Fibroblast of lung (primary cell): ENCODE measurements at regions not wholly inside any gene's neighbourhood (a gene's known extent, or its start where the extent isn't known, plus 50 kb on each side); places are given as distances from the start of the nearest gene placed in this dataset.

Experiments used
- DNase-seq, 2 donors: peaks; one replicate each; pipeline versions ENCODE4 v3.0.0 to v3.0.0-alpha.2; 2010; ENCODE audit warnings: low read depth in 2 of 2
- H2AFZ ChIP-seq: 2 replicates; pipeline ENCODE4 v1.5.1; 2012; ENCODE audit warnings: low read length, control low read depth, inconsistent platforms
- H3K27ac ChIP-seq: 2 replicates; pipeline ENCODE4 v1.5.1; 2011; ENCODE audit warnings: low read length, control low read depth; ENCODE audit not compliant: insufficient read depth
- H3K27me3 ChIP-seq: 2 replicates; pipeline ENCODE4 v1.5.1; 2011; ENCODE audit warnings: mild to moderate bottlenecking, low read length; ENCODE audit not compliant: control insufficient read depth, insufficient read depth
- H3K36me3 ChIP-seq: 2 replicates; pipeline ENCODE4 v1.5.1; 2011; ENCODE audit warnings: low read length; ENCODE audit not compliant: control insufficient read depth, insufficient read depth
- H3K4me1 ChIP-seq: 2 replicates; pipeline ENCODE4 v1.5.1; 2011; ENCODE audit warnings: low read length; ENCODE audit not compliant: control insufficient read depth, insufficient read depth; ENCODE audit errors: extremely low read depth
- H3K4me2 ChIP-seq: 2 replicates; pipeline ENCODE4 v1.5.1; 2011; ENCODE audit warnings: low read length, control low read depth; ENCODE audit not compliant: insufficient read depth; ENCODE audit errors: extremely low read depth
- H3K4me3 ChIP-seq, 4 experiments: fragments of 200-600 bp in 1 of 4; sonication (generic) in 1 of 4; replicated peaks in 1 of 4; 2 replicates each; pipeline ENCODE4 v1.5.1; 2011 to 2016; ENCODE audit warnings: low read length in 4 of 4, low read depth in 3 of 4, mild to moderate bottlenecking in 3 of 4, control low read depth in 2 of 4, inconsistent platforms in 1 of 4, mixed read lengths in 1 of 4; ENCODE audit not compliant: insufficient read depth in 1 of 4; ENCODE audit errors: control extremely low read depth in 1 of 4
- H3K79me2 ChIP-seq: 2 replicates; pipeline ENCODE4 v1.5.1; 2012; ENCODE audit warnings: mild to moderate bottlenecking, low read length, inconsistent platforms; ENCODE audit not compliant: control insufficient read depth, insufficient read depth
- H3K9ac ChIP-seq: 2 replicates; pipeline ENCODE4 v1.5.1; 2011; ENCODE audit warnings: mild to moderate bottlenecking, low read length, control low read depth; ENCODE audit not compliant: insufficient read depth
- H3K9me3 ChIP-seq: 2 replicates; pipeline ENCODE4 v1.5.1; 2012; ENCODE audit warnings: low read depth, low read length; ENCODE audit not compliant: control insufficient read depth, insufficient read depth
- H4K20me1 ChIP-seq: 2 replicates; pipeline ENCODE4 v1.5.1; 2011; ENCODE audit warnings: low read length; ENCODE audit not compliant: control insufficient read depth, insufficient read depth; ENCODE audit errors: extremely low read depth
- EZH2 ChIP-seq: IDR thresholded peaks from 2 replicates; pipeline ENCODE4 v1.5.1; 2012; ENCODE audit warnings: low read length, control low read depth, mild to moderate bottlenecking; ENCODE audit errors: missing control alignments
- TF ChIP-seq, protein P1 (sequence below), 2 donors: IDR thresholded peaks in 1 of 2; conservative IDR thresholded peaks in 1 of 2; 1 replicate in 1 of 2; 2 replicates in 1 of 2; pipeline ENCODE4 v1.5.1; 2011 to 2012; ENCODE audit warnings: low read length in 2 of 2, control low read depth in 1 of 2, inconsistent platforms in 1 of 2, low read depth in 1 of 2, mild to moderate bottlenecking in 1 of 2

DNA sequence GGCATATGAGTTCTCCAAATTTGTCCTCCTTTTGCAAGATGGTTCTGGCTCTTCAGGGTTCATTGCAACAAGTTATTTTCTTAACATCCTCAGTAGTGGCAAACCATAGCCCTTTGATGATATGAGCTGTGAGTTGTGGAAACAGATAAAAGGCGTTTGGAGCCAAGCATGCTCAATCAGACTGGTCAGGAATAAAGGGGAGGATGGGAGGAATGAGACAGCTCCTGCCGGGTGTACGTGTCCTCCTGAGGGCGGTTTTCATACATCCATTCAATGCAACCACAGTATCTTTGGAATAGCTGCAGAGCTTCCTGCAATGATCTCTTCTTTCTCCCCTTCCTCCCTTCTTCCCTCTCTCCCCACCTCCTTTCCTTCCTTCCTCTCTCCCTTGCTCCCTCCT, 245.8 kb downstream of the GLI2 start:
- no peak overlapping the region for H2AFZ ChIP-seq
- H3K4me2 ChIP-seq = no peak overlapping the region
- no peaks in the 10 kb centered on the region for H3K4me1 ChIP-seq
- no peaks in the 10 kb centered on the region for H3K79me2 ChIP-seq
- no peak overlapping the region for H3K27ac ChIP-seq
- no peak overlapping the region for H3K4me3 ChIP-seq
- no peaks in the 10 kb centered on the region for H3K9me3 ChIP-seq
- H3K27me3 ChIP-seq = no peaks in the 10 kb centered on the region
- H3K36me3 ChIP-seq = peaks cover 9% of the 10 kb centered on the region
- peaks cover 2% of the 10 kb centered on the region for H4K20me1 ChIP-seq
- TF ChIP-seq, protein P1, sequence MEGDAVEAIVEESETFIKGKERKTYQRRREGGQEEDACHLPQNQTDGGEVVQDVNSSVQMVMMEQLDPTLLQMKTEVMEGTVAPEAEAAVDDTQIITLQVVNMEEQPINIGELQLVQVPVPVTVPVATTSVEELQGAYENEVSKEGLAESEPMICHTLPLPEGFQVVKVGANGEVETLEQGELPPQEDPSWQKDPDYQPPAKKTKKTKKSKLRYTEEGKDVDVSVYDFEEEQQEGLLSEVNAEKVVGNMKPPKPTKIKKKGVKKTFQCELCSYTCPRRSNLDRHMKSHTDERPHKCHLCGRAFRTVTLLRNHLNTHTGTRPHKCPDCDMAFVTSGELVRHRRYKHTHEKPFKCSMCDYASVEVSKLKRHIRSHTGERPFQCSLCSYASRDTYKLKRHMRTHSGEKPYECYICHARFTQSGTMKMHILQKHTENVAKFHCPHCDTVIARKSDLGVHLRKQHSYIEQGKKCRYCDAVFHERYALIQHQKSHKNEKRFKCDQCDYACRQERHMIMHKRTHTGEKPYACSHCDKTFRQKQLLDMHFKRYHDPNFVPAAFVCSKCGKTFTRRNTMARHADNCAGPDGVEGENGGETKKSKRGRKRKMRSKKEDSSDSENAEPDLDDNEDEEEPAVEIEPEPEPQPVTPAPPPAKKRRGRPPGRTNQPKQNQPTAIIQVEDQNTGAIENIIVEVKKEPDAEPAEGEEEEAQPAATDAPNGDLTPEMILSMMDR (conservative IDR thresholded peaks at IDR 0.05 in 1 of 2, IDR thresholded peaks at IDR 0.05 in 1 of 2; ENCODE audit: low read depth in 1 of 2, low read length in 2 of 2) = no peak
- TF ChIP-seq EZH2 = no peak
- no peak for DNase-seq
- H3K9ac ChIP-seq = no peak overlapping the region

DNA sequence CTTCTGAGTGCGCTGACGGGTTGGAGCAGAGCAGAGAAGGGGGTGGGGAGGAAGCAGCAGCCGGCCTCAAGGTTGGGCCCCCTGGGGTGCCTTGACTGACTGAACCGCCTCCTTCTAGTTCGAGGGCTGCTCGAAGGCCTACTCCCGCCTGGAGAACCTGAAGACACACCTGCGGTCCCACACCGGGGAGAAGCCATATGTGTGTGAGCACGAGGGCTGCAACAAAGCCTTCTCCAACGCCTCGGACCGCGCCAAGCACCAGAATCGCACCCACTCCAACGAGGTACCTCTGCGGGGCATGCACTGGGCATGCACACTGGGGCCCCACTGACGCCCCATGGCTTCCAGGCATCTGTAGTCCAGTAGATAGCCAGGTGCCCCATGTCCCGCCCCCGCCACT, 246.9 kb downstream of the GLI2 start:
- H2AFZ ChIP-seq = no peak overlapping the region
- peaks cover 12% of the 10 kb centered on the region for H3K36me3 ChIP-seq
- peaks cover 2% of the 10 kb centered on the region for H4K20me1 ChIP-seq
- H3K27me3 ChIP-seq = no peaks in the 10 kb centered on the region
- no peak overlapping the region for H3K4me3 ChIP-seq
- H3K4me1 ChIP-seq = no peaks in the 10 kb centered on the region
- TF ChIP-seq, protein P1 (conservative IDR thresholded peaks at IDR 0.05 in 1 of 2, IDR thresholded peaks at IDR 0.05 in 1 of 2; ENCODE audit: low read depth in 1 of 2, low read length in 2 of 2) = no peak
- TF ChIP-seq EZH2 = no peak
- H3K79me2 ChIP-seq = no peaks in the 10 kb centered on the region
- DNase-seq = no peak
- no peak overlapping the region for H3K27ac ChIP-seq
- H3K9ac ChIP-seq = no peak overlapping the region
- H3K4me2 ChIP-seq = no peak overlapping the region
- no peaks in the 10 kb centered on the region for H3K9me3 ChIP-seq

DNA sequence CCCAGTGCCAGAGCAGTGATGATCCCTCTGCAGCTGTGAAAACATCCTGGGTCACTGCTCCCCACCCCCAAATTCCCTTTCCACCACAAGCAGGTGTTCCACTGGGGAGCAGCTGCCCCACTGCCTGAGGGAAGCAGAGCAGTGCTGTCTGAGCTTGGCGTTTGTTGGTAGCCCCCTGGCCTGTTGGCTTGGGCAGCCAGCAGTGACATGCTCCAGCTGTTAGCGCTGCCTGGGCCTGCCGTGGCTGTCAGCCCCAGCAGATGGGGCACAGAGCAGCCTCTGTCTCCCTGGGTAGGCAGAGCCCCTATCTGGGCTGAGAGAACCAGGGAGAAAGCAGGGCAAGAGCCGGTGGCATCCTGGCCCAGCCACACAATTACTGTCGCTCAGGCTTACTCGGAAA, 247.7 kb downstream of the GLI2 start:
- no peak for TF ChIP-seq EZH2
- TF ChIP-seq, protein P1 (conservative IDR thresholded peaks at IDR 0.05 in 1 of 2, IDR thresholded peaks at IDR 0.05 in 1 of 2; ENCODE audit: low read depth in 1 of 2, low read length in 2 of 2) = no peak
- Histone ChIP-seq H3K27ac (no peak overlapping the region), H2AFZ (no peak overlapping the region), H3K9me3 (no peaks in the 10 kb centered on the region), H3K9ac (no peak overlapping the region), H3K79me2 (no peaks in the 10 kb centered on the region), H3K27me3 (no peaks in the 10 kb centered on the region), H3K4me2 (no peak overlapping the region), H4K20me1 (peaks cover 2% of the 10 kb centered on the region), H3K4me1 (no peaks in the 10 kb centered on the region), H3K36me3 (peaks cover 10% of the 10 kb centered on the region), H3K4me3 (no peak overlapping the region)
- peak in 1 of 2 donors; percentile 27 for DNase-seq
